SK-N-SH treated with all-trans-retinoic acid at 6 μM for 48 hours (cell line): ENCODE measurements at regions not wholly inside any gene's neighbourhood (a gene's known extent, or its start where the extent isn't known, plus 50 kb on each side); places are given as distances from the start of the nearest gene placed in this dataset.

Experiments used
- ATAC-seq: fragments of 200-7000 bp; cut with Tn5 transposase; 3 replicates; pipeline ENCODE4 v1.9.1; 2020; ENCODE audit warnings: mild to moderate bottlenecking, moderate library complexity
- ARNTL ChIP-seq: fragments of 450-650 bp; formaldehyde crosslinking; IDR thresholded peaks from 2 replicates; pipeline ENCODE4 v1.5.0; 2020; ENCODE audit warnings: low read depth, mild to moderate bottlenecking, moderate library complexity, borderline replicate concordance
- CREB5 ChIP-seq: fragments of 250-450 bp; sonication (Bioruptor Pico); IDR thresholded peaks from 2 replicates; pipeline ENCODE4 v1.5.1; 2020; ENCODE audit warnings: low read depth, mild to moderate bottlenecking, moderate library complexity
- CSRNP3 ChIP-seq: fragments of 250-450 bp; sonication (Bioruptor Pico); IDR thresholded peaks from 2 replicates; pipeline ENCODE4 v1.5.1; 2021; ENCODE audit warnings: mild to moderate bottlenecking, moderate library complexity
- ESRRG ChIP-seq: fragments of 250-450 bp; sonication (Bioruptor Pico); IDR thresholded peaks from 2 replicates; pipeline ENCODE4 v1.6.1; 2021; ENCODE audit warnings: mild to moderate bottlenecking
- GLIS3 ChIP-seq: fragments of 250-450 bp; sonication (Bioruptor Pico); IDR thresholded peaks from 2 replicates; pipeline ENCODE4 v1.5.0; 2020; ENCODE audit warnings: mild to moderate bottlenecking, moderate library complexity
- ISL1 ChIP-seq: fragments of 250-450 bp; sonication (Bioruptor Pico); IDR thresholded peaks from 2 replicates; pipeline ENCODE4 v2.1.2; 2022; ENCODE audit warnings: mild to moderate bottlenecking, moderate library complexity
- OSR1 ChIP-seq: fragments of 250-450 bp; sonication (Bioruptor Pico); IDR thresholded peaks from 2 replicates; pipeline ENCODE4 v1.8.0; 2022; ENCODE audit warnings: moderate library complexity, mild to moderate bottlenecking, inconsistent platforms
- PATZ1 ChIP-seq: fragments of 250-450 bp; sonication (Bioruptor Pico); IDR thresholded peaks from 2 replicates; pipeline ENCODE4 v1.8.0; 2020; ENCODE audit warnings: mild to moderate bottlenecking, moderate library complexity, borderline replicate concordance
- POU6F1 ChIP-seq: fragments of 250-450 bp; sonication (Bioruptor Pico); IDR thresholded peaks from 2 replicates; pipeline ENCODE4 v1.8.0; 2021; ENCODE audit warnings: low read depth, mild to moderate bottlenecking, moderate library complexity, borderline replicate concordance
- PPARA ChIP-seq: fragments of 250-450 bp; sonication (Bioruptor Pico); IDR thresholded peaks from 2 replicates; pipeline ENCODE4 v1.5.0; 2020; ENCODE audit warnings: mild to moderate bottlenecking, borderline replicate concordance
- RARB ChIP-seq: fragments of 250-450 bp; sonication (Bioruptor Pico); IDR thresholded peaks from 2 replicates; pipeline ENCODE4 v1.8.0; 2021; ENCODE audit warnings: mild to moderate bottlenecking, moderate library complexity
- SNAI2 ChIP-seq: fragments of 250-450 bp; sonication (Bioruptor Pico); IDR thresholded peaks from 2 replicates; pipeline ENCODE4 v1.5.0; 2020; ENCODE audit warnings: mild to moderate bottlenecking, moderate library complexity
- TCF4 ChIP-seq: fragments of 250-450 bp; sonication (Bioruptor Pico); IDR thresholded peaks from 2 replicates; pipeline ENCODE4 v1.8.0; 2021; ENCODE audit warnings: mild to moderate bottlenecking, moderate library complexity, borderline replicate concordance
- TOX ChIP-seq: fragments of 250-450 bp; sonication (Bioruptor Pico); IDR thresholded peaks from 2 replicates; pipeline ENCODE4 v1.8.0; 2021; ENCODE audit warnings: mild to moderate bottlenecking, moderate library complexity, borderline replicate concordance
- TSHZ2 ChIP-seq: fragments of 250-450 bp; sonication (Bioruptor Pico); IDR thresholded peaks from 2 replicates; pipeline ENCODE4 v1.5.0; 2020; ENCODE audit warnings: mild to moderate bottlenecking, moderate library complexity
- ZFP3 ChIP-seq: fragments of 250-450 bp; sonication (Bioruptor Pico); IDR thresholded peaks from 2 replicates; pipeline ENCODE4 v1.5.0; 2020; ENCODE audit warnings: mild to moderate bottlenecking, moderate library complexity
- ZFP30 ChIP-seq: fragments of 450-650 bp; formaldehyde crosslinking; IDR thresholded peaks from 2 replicates; pipeline ENCODE4 v1.5.0; 2022; ENCODE audit warnings: mild to moderate bottlenecking, moderate library complexity
- ZNF565 ChIP-seq: fragments of 450-650 bp; formaldehyde crosslinking; conservative IDR thresholded peaks from 2 replicates; pipeline ENCODE4 v1.5.0; 2020; ENCODE audit warnings: low read depth, mild to moderate bottlenecking, moderate library complexity
- ZNF70 ChIP-seq: fragments of 450-650 bp; formaldehyde crosslinking; IDR thresholded peaks from 2 replicates; pipeline ENCODE4 v1.5.0; 2020; ENCODE audit warnings: mild to moderate bottlenecking, moderate library complexity
- ZNF8 ChIP-seq: fragments of 450-650 bp; formaldehyde crosslinking; IDR thresholded peaks from 2 replicates; pipeline ENCODE4 v1.5.0; 2020; ENCODE audit warnings: mild to moderate bottlenecking, moderate library complexity

GRCh38 chr5:93017376-93017775 lies 563.6 kb downstream of the NR2F1-AS1 start:
- TF ChIP-seq ZNF565 (no peak), ZNF8 (CRISPR knock-in tag) (no peak), PATZ1 (CRISPR knock-in tag) (no peak), RARB (CRISPR knock-in tag) (no peak)
- TF ChIP-seq, all 23 proteins: peak for 0
- no peak; the same call in 2 of the 3 replicates for ATAC-seq

- no peak for TF ChIP-seq TCF4 (CRISPR knock-in tag)
- TF ChIP-seq OSR1 (CRISPR knock-in tag) = no peak
- no peak for TF ChIP-seq ZNF565
- TF ChIP-seq PPARA (CRISPR knock-in tag) = no peak
- TF ChIP-seq TOX (CRISPR knock-in tag) = no peak
- no peak for TF ChIP-seq ESRRG (CRISPR knock-in tag)
- no peak for TF ChIP-seq CREB5 (CRISPR knock-in tag)
- no peak for TF ChIP-seq POU6F1 (CRISPR knock-in tag)
- TF ChIP-seq CSRNP3 = no peak
- no peak for TF ChIP-seq ZFP3 (CRISPR knock-in tag)
- ATAC-seq = no peak
Observed at GRCh38 chr5:93010616-93011015, 570.4 kb downstream of the NR2F1-AS1 start.

GRCh38 chr5:93010037-93010436 lies 571.0 kb downstream of the NR2F1-AS1 start:
- no peak for TF ChIP-seq TSHZ2
- no peak for TF ChIP-seq POU6F1 (CRISPR knock-in tag)
- TF ChIP-seq OSR1 (CRISPR knock-in tag) = no peak
- TF ChIP-seq ISL1 (CRISPR knock-in tag) = no peak
- no peak for TF ChIP-seq GLIS3 (CRISPR knock-in tag)
- no peak for TF ChIP-seq ARNTL (CRISPR knock-in tag)
- TF ChIP-seq SNAI2 (CRISPR knock-in tag) = no peak
- TF ChIP-seq ZFP30 = no peak
- no peak for TF ChIP-seq ZNF70 (CRISPR knock-in tag)
- no peak for TF ChIP-seq ZNF8 (CRISPR knock-in tag)
- TF ChIP-seq ESRRG (CRISPR knock-in tag) = no peak
- TF ChIP-seq PPARA (CRISPR knock-in tag) = no peak
- no peak for ATAC-seq
